ENCODE measurements at regions not wholly inside any gene's neighbourhood (a gene's known extent, or its start where the extent isn't known, plus 50 kb on each side); places are given as distances from the start of the nearest gene placed in this dataset.

GRCh38 chr3:26515351-26515750 is 107.2 kb upstream of the LRRC3B start:
- Mint-ChIP-seq H3K27ac (no peak overlapping the region), H3K36me3 (no peaks in the 10 kb centered on the region), H3K9me3 (peaks cover 4% of the 10 kb centered on the region), H3K4me1 (no peaks in the 10 kb centered on the region), H3K4me3 (no peak overlapping the region), H3K27me3 (no peaks in the 10 kb centered on the region)
- no peak for ATAC-seq

- Mint-ChIP-seq H3K4me3 (no peak overlapping the region), H3K9me3 (peaks cover 15% of the 10 kb centered on the region), H3K36me3 (no peaks in the 10 kb centered on the region), H3K4me1 (no peaks in the 10 kb centered on the region), H3K27me3 (no peaks in the 10 kb centered on the region), H3K27ac (no peak overlapping the region)
- ATAC-seq, result no peak
Measured at GRCh38 chr3:26521261-26521660, 101.3 kb upstream of the LRRC3B start.

- H3K27ac Mint-ChIP-seq, result no peak overlapping the region
- no peak for ATAC-seq
- H3K4me3 Mint-ChIP-seq, result no peak overlapping the region
- no peaks in the 10 kb centered on the region for H3K27me3 Mint-ChIP-seq
- no peaks in the 10 kb centered on the region for H3K4me1 Mint-ChIP-seq
- H3K36me3 Mint-ChIP-seq, result no peaks in the 10 kb centered on the region
- H3K9me3 Mint-ChIP-seq, result peaks cover 13% of the 10 kb centered on the region
Measured at GRCh38 chr3:26522919-26523318, 99.7 kb upstream of the LRRC3B start.

DNA sequence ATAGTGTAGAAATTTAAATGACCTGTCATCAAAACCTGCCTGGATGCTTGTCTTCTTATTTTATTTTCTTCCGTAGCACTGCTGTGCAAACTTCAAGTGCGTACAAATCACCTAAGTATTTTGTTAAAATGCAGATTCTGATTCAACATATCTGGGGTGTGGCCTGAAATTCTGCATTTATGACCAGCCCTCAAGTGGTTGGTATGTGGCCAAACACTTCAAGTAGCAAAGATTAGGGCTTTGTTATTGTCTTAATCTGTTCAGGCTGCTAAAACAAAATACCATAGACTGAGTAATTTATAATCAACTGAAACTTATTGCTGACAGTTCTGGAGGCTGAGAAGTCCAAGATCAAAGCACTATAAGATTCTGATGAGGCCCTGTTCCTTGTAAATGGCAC is 97.6 kb upstream of the LRRC3B start:
- Mint-ChIP-seq H3K27ac (no peak overlapping the region), H3K36me3 (no peaks in the 10 kb centered on the region), H3K9me3 (peaks cover 17% of the 10 kb centered on the region), H3K4me1 (no peaks in the 10 kb centered on the region), H3K27me3 (no peaks in the 10 kb centered on the region), H3K4me3 (no peak overlapping the region)
- no peak for ATAC-seq

DNA sequence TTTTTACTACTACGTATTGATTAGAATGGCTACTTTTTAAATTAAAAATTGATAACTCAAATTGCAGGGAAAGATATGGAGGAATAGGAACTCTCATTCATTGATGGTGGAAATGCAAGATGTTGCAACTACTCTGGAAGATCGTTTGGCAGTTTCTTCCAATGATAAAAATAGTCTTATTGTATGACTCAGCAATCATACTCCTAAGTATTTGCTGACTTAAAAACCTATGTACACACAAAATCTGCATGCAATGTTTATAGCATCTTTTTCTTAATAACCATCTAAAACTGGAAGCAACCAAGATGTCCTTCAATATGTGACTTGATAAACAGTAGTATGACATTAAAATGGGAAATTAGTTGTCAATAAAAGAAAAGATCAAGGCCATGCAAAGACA is 87.4 kb upstream of the LRRC3B start:
- ATAC-seq, result no peak
- Mint-ChIP-seq H3K27me3 (no peaks in the 10 kb centered on the region), H3K36me3 (no peaks in the 10 kb centered on the region), H3K9me3 (peaks cover 2% of the 10 kb centered on the region), H3K27ac (no peak overlapping the region), H3K4me3 (no peak overlapping the region), H3K4me1 (no peaks in the 10 kb centered on the region)

- H3K4me1 Mint-ChIP-seq, result no peaks in the 10 kb centered on the region
- no peaks in the 10 kb centered on the region for H3K36me3 Mint-ChIP-seq
- no peak overlapping the region for H3K27ac Mint-ChIP-seq
- no peak overlapping the region for H3K4me3 Mint-ChIP-seq
- no peak for ATAC-seq
- peaks cover 4% of the 10 kb centered on the region for H3K9me3 Mint-ChIP-seq
- no peaks in the 10 kb centered on the region for H3K27me3 Mint-ChIP-seq
Measured at GRCh38 chr3:26536955-26537354, 85.6 kb upstream of the LRRC3B start.

DNA sequence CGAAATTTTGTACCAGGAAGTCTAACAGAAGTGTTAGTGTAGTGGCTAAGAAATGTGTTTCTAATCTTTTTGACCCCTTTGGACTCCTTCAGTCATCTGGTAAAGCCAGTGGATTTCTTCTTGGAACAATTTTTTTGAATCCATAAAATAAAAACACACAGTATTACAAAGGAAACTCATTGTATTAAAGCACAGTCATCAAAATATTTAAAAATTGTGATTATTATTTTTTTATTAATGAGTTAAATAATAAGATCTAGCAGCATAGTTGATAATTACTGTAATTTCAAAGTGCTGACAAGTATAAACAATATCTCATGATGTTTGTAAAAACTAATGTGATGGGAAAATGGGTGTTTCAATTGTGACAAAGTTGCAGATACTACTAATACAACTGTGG is 72.2 kb upstream of the LRRC3B start:
- Mint-ChIP-seq H3K36me3 (no peaks in the 10 kb centered on the region), H3K27me3 (no peaks in the 10 kb centered on the region), H3K4me3 (no peak overlapping the region), H3K4me1 (no peaks in the 10 kb centered on the region), H3K27ac (no peak overlapping the region), H3K9me3 (peaks cover 5% of the 10 kb centered on the region)
- ATAC-seq, result no peak

DNA sequence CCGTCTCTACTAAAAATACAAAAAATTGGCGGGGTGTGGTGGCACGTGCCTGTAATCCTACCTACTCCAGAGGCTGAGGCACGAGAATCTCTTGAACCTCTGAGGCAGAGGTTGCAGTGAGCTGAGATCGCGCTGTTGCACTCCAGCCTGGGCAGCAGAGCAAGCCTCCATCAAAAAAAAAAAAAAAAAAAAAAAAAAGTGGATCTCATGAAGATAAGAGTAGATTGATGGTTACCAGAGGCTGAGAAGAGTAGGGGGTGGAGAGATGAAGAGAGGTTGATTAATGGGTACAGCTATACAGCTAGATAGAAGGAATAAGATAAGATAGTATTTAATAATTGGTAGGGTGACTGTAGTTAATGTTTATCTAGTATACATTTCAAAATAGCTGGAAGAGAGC is 65.9 kb upstream of the LRRC3B start:
- no peaks in the 10 kb centered on the region for H3K36me3 Mint-ChIP-seq
- H3K27ac Mint-ChIP-seq, result no peak overlapping the region
- peaks cover 2% of the 10 kb centered on the region for H3K9me3 Mint-ChIP-seq
- H3K4me3 Mint-ChIP-seq, result no peak overlapping the region
- no peak for ATAC-seq
- H3K4me1 Mint-ChIP-seq, result no peaks in the 10 kb centered on the region
- no peaks in the 10 kb centered on the region for H3K27me3 Mint-ChIP-seq

GRCh38 chr3:26558257-26558656 is 64.3 kb upstream of the LRRC3B start:
- Mint-ChIP-seq H3K4me1 (no peaks in the 10 kb centered on the region), H3K36me3 (no peaks in the 10 kb centered on the region), H3K27me3 (no peaks in the 10 kb centered on the region), H3K9me3 (peaks cover 2% of the 10 kb centered on the region), H3K4me3 (no peak overlapping the region), H3K27ac (no peak overlapping the region)
- no peak for ATAC-seq

- Mint-ChIP-seq H3K27ac (no peak overlapping the region), H3K4me1 (no peaks in the 10 kb centered on the region), H3K9me3 (no peaks in the 10 kb centered on the region), H3K4me3 (no peak overlapping the region), H3K36me3 (no peaks in the 10 kb centered on the region), H3K27me3 (no peaks in the 10 kb centered on the region)
- no peak for ATAC-seq
Measured at GRCh38 chr3:26559227-26559626, 63.3 kb upstream of the LRRC3B start.

GRCh38 chr3:26560081-26560480 is 62.5 kb upstream of the LRRC3B start:
- Mint-ChIP-seq H3K36me3 (no peaks in the 10 kb centered on the region), H3K27me3 (no peaks in the 10 kb centered on the region), H3K27ac (no peak overlapping the region), H3K4me1 (no peaks in the 10 kb centered on the region), H3K4me3 (no peak overlapping the region), H3K9me3 (no peaks in the 10 kb centered on the region)
- no peak for ATAC-seq

- no peak for ATAC-seq
- Mint-ChIP-seq H3K36me3 (no peaks in the 10 kb centered on the region), H3K27ac (no peak overlapping the region), H3K4me3 (no peak overlapping the region), H3K9me3 (no peaks in the 10 kb centered on the region), H3K27me3 (no peaks in the 10 kb centered on the region), H3K4me1 (no peaks in the 10 kb centered on the region)
Measured at GRCh38 chr3:26562021-26562768, 60.4 kb upstream of the LRRC3B start.

Data from stimulated activated memory B cell treated with anti-CD40 and anti-IgM and Interleukin-4, amounts not matched to agents 10 μg/mL and 1 μg/mL and 100 μg/mL, for 72 hours (primary cell).